B cell (primary cell): ENCODE measurements at regions not wholly inside any gene's neighbourhood (a gene's known extent, or its start where the extent isn't known, plus 50 kb on each side); places are given as distances from the start of the nearest gene placed in this dataset.

ENCODE experiments used
- ATAC-seq: fragments of 200-7000 bp; cut with Tn5 transposase; one replicate; pipeline ENCODE4 v1.10.0; 2021; ENCODE audit warnings: low read depth, mild to moderate bottlenecking, moderate number of reproducible peaks, moderate library complexity
- CTCF ChIA-PET: fragments of 350-600 bp; sonication (Branson Sonifier 250); formaldehyde crosslinking; loops from one replicate; lab custom pipeline; 2021; ENCODE audit warnings: antibody characterized with exemption, inconsistent platforms; lab: Charles Lee
- POLR2A ChIA-PET: fragments of 350-600 bp; sonication (Branson Sonifier 250); formaldehyde crosslinking; loops from one replicate; lab custom pipeline; 2021; ENCODE audit warnings: antibody characterized with exemption; lab: Charles Lee
- DNase-seq: peaks from one replicate; pipeline ENCODE4 v3.0.0; 2013
- H2AFZ ChIP-seq: 2 replicates; pipeline ENCODE4 v1.6.1; 2012; ENCODE audit warnings: mild to moderate bottlenecking, low read depth, low read length; ENCODE audit not compliant: insufficient read depth, poor library complexity, severe bottlenecking
- H3K27ac ChIP-seq, 2 donors: 1 replicate in 1 of 2; 2 replicates in 1 of 2; pipeline ENCODE4 v1.5.1; 2012 to 2013; ENCODE audit warnings: low read length in 2 of 2, mild to moderate bottlenecking in 2 of 2, moderate library complexity in 1 of 2
- H3K27me3 ChIP-seq, 4 experiments: fragments of 200-600 bp in 1 of 4; sonication (generic) in 1 of 4; replicated peaks in 1 of 4; 1 replicate in 2 of 4; 2 replicates in 2 of 4; pipeline versions ENCODE4 v1.6.1 to v1.7.0; 2013 to 2016; ENCODE audit warnings: low read length in 3 of 4, mild to moderate bottlenecking in 2 of 4, mixed read lengths in 1 of 4, moderate library complexity in 1 of 4; ENCODE audit not compliant: insufficient read depth in 4 of 4, control insufficient read depth in 3 of 4; ENCODE audit errors: control extremely low read depth in 1 of 4
- H3K36me3 ChIP-seq, 2 experiments: replicated peaks in 1 of 2; 1 replicate in 1 of 2; 2 replicates in 1 of 2; pipeline versions ENCODE4 v1.6.1 to v1.7.1; 2013; ENCODE audit warnings: low read length in 1 of 2; ENCODE audit not compliant: insufficient read depth in 2 of 2, control insufficient read depth in 1 of 2; ENCODE audit errors: control extremely low read depth in 1 of 2, extremely low read depth in 1 of 2
- H3K4me1 ChIP-seq, 2 donors: fragments of 200-600 bp in 1 of 2; sonication (generic) in 1 of 2; 1 replicate in 1 of 2; 2 replicates in 1 of 2; pipeline versions ENCODE4 v1.5.1 to v1.6.1; 2013 to 2017; ENCODE audit warnings: low read length in 2 of 2; ENCODE audit not compliant: control insufficient read depth in 2 of 2, insufficient read depth in 2 of 2
- H3K4me2 ChIP-seq: replicated peaks from 2 replicates; pipeline ENCODE3; 2012; ENCODE audit warnings: mild to moderate bottlenecking, low read depth, low read length; ENCODE audit not compliant: poor library complexity, severe bottlenecking
- H3K4me3 ChIP-seq, 5 experiments: fragments of 200-600 bp in 1 of 5; sonication (generic) in 1 of 5; 1 replicate in 3 of 5; 2 replicates in 2 of 5; pipeline versions ENCODE4 v1.5.1 to v1.7.0; 2011 to 2016; ENCODE audit warnings: low read length in 4 of 5, mild to moderate bottlenecking in 4 of 5, low read depth in 2 of 5, control low read depth in 1 of 5, moderate library complexity in 1 of 5; ENCODE audit not compliant: insufficient read depth in 1 of 5; ENCODE audit errors: control extremely low read depth in 1 of 5, extremely low read depth in 1 of 5
- H3K79me2 ChIP-seq: fragments of 200-600 bp; sonication (generic); one replicate; pipeline ENCODE4 v1.6.0; 2016; ENCODE audit warnings: low read length; ENCODE audit not compliant: control insufficient read depth, insufficient read depth
- H3K9ac ChIP-seq: fragments of 200-600 bp; sonication (generic); 2 replicates; pipeline ENCODE4 v1.6.1; 2017; ENCODE audit warnings: mild to moderate bottlenecking, low read length, moderate library complexity
- H3K9me3 ChIP-seq, 3 donors: one replicate each; pipeline versions ENCODE4 v1.6.1 to v1.7.1; 2013; ENCODE audit warnings: low read length in 2 of 3; ENCODE audit not compliant: control insufficient read depth in 2 of 3, insufficient read depth in 1 of 3; ENCODE audit errors: control extremely low read depth in 1 of 3
- H4K20me1 ChIP-seq: 2 replicates; pipeline ENCODE4 v1.6.0; 2012; ENCODE audit warnings: mild to moderate bottlenecking, low read length; ENCODE audit not compliant: insufficient read depth, control insufficient read depth, poor library complexity, severe bottlenecking
- H3K27ac Mint-ChIP-seq: one replicate; pipeline ENCODE4 v1.8.0; 2021; ENCODE audit warnings: mixed read lengths
- H3K27me3 Mint-ChIP-seq: one replicate; pipeline ENCODE4 v1.8.0; 2021; ENCODE audit warnings: mixed read lengths
- H3K4me1 Mint-ChIP-seq: one replicate; pipeline ENCODE4 v1.8.0; 2021; ENCODE audit warnings: mixed read lengths
- H3K4me3 Mint-ChIP-seq: one replicate; pipeline ENCODE4 v1.8.0; 2021; ENCODE audit warnings: mixed read lengths
- H3K9me3 Mint-ChIP-seq: one replicate; pipeline ENCODE4 v1.8.0; 2022; ENCODE audit warnings: mixed read lengths; ENCODE audit not compliant: insufficient read depth
- EZH2 ChIP-seq: IDR thresholded peaks from 2 replicates; pipeline ENCODE4 v1.6.1; 2012; ENCODE audit warnings: borderline replicate concordance, low read depth, mild to moderate bottlenecking, moderate library complexity, low read length; ENCODE audit not compliant: insufficient read depth, poor library complexity, severe bottlenecking
- WGBS: methylation state at CpG from one replicate; pipeline ENCODE4 v1.1.5; 2013; ENCODE audit warnings: missing lambda C conversion rate; ENCODE audit not compliant: insufficient coverage; 5-methylcytosine and 5-hydroxymethylcytosine counted together
- intact Hi-C: fragments of 100-400 bp; cut with micrococcal nuclease; formaldehyde crosslinking; loops from one replicate; pipeline ENCODE4 v1.10.0; 2022
- TF ChIP-seq, protein P1 (sequence below): fragments of 200-600 bp; IDR thresholded peaks from one replicate; pipeline ENCODE4 v1.8.0; 2022; ENCODE audit warnings: antibody characterized with exemption, mild to moderate bottlenecking

GRCh38 chr17:51395621-51396020 lies 135.3 kb downstream of the UTP18 start:
- ChIA-PET CTCF (no interaction called here), POLR2A (no interaction called here)
- intact Hi-C loops = no loop called here
- H2AFZ ChIP-seq = no peak overlapping the region
- no peak overlapping the region for H3K4me2 ChIP-seq
- no peaks in the 10 kb centered on the region for H3K9me3 Mint-ChIP-seq
- no peaks in the 10 kb centered on the region for H3K79me2 ChIP-seq
- no peak overlapping the region for H3K27ac ChIP-seq
- DNase-seq = no peak
- no peak for ATAC-seq
- H3K4me3 ChIP-seq = no peak overlapping the region
- H3K4me1 Mint-ChIP-seq = no peaks in the 10 kb centered on the region
- H4K20me1 ChIP-seq = no peaks in the 10 kb centered on the region
- no peaks in the 10 kb centered on the region for H3K9me3 ChIP-seq
- 85% methylated on average over 6 of the region's 6 CpGs for WGBS
- peaks cover 30% of the 10 kb centered on the region for H3K27me3 Mint-ChIP-seq
- TF ChIP-seq, protein P1, sequence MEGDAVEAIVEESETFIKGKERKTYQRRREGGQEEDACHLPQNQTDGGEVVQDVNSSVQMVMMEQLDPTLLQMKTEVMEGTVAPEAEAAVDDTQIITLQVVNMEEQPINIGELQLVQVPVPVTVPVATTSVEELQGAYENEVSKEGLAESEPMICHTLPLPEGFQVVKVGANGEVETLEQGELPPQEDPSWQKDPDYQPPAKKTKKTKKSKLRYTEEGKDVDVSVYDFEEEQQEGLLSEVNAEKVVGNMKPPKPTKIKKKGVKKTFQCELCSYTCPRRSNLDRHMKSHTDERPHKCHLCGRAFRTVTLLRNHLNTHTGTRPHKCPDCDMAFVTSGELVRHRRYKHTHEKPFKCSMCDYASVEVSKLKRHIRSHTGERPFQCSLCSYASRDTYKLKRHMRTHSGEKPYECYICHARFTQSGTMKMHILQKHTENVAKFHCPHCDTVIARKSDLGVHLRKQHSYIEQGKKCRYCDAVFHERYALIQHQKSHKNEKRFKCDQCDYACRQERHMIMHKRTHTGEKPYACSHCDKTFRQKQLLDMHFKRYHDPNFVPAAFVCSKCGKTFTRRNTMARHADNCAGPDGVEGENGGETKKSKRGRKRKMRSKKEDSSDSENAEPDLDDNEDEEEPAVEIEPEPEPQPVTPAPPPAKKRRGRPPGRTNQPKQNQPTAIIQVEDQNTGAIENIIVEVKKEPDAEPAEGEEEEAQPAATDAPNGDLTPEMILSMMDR = no peak
- no peak for TF ChIP-seq EZH2
- H3K36me3 ChIP-seq = no peaks in the 10 kb centered on the region
- no peaks in the 10 kb centered on the region for H3K4me1 ChIP-seq
- H3K9ac ChIP-seq = no peak overlapping the region
- peaks cover 0 to 8% (median 3%) of the 10 kb centered on the region in 4 experiments for H3K27me3 ChIP-seq
- H3K4me3 Mint-ChIP-seq = no peak overlapping the region
- H3K27ac Mint-ChIP-seq = no peak overlapping the region

DNA sequence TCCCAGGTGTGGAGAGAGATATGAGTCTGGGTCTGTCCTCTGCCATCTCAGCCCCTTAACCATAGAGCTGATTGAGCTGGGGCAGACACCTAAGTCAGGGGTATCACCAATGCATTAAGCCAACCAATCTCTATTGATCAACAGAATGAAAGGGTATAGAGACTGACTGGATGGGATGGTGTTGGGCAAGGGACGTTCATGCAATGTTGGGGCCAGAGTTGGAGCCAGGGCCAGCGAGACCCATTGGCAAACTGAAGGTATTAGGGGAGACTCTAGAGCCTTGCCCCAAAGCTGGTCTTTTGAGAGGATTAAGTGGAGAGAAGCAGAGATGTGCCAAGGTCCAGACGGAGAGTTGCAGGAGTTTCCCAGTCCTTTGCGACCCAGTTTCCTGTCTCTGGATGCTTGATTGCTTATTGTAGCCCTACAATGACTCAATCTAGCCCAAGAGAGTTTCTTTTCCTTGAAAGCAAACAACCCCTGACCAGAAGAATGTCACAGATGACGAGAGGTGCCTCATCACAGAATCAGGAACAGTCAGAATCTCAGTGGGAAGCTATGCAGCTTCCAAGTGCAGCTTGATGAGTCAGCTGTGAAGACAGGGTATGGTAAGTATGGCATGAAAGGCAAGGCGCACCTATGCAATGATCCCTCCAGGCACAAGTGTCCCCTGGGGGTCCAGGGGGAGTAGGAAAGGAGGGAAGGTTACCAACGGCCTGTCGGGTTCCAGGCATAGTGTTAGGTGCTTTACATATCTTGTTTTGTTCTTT lies 137.2 kb downstream of the UTP18 start:
- DNase-seq (no peak), ATAC-seq (no peak)
- H3K9ac ChIP-seq = no peak overlapping the region
- no peaks in the 10 kb centered on the region for H4K20me1 ChIP-seq
- Mint-ChIP-seq H3K27me3 (peaks cover 30% of the 10 kb centered on the region), H3K9me3 (no peaks in the 10 kb centered on the region), H3K4me1 (no peaks in the 10 kb centered on the region), H3K27ac (no peak overlapping the region), H3K4me3 (no peak overlapping the region)
- POLR2A ChIA-PET = no interaction called here
- peaks cover 0 to 2% (median under 1%) of the 10 kb centered on the region in 4 experiments for H3K27me3 ChIP-seq
- H2AFZ ChIP-seq = no peak overlapping the region
- no peak for TF ChIP-seq EZH2
- TF ChIP-seq, protein P1 = no peak
- CTCF ChIA-PET = no interaction called here
- no peak overlapping the region for H3K4me2 ChIP-seq
- H3K9me3 ChIP-seq = no peaks in the 10 kb centered on the region
- H3K4me3 ChIP-seq = no peak overlapping the region
- intact Hi-C loops = no loop called here
- no peak overlapping the region for H3K27ac ChIP-seq
- H3K4me1 ChIP-seq = no peaks in the 10 kb centered on the region
- 81% methylated on average over 6 of the region's 8 CpGs for WGBS
- H3K36me3 ChIP-seq = no peaks in the 10 kb centered on the region
- H3K79me2 ChIP-seq = no peaks in the 10 kb centered on the region
